Naive B cell (primary cell): ENCODE measurements at regions not wholly inside any gene's neighbourhood (a gene's known extent, or its start where the extent isn't known, plus 50 kb on each side); places are given as distances from the start of the nearest gene placed in this dataset.
A peak's percentile ranks its signal among the peaks of the same experiment; 100 is the strongest.

Experiments
- ATAC-seq, 2 donors: fragments of 150-1000 bp; cut with Tn5 transposase; 2 replicates each; pipeline ENCODE4 v1.10.0; 2021; ENCODE audit warnings: low read depth in 2 of 2, mild to moderate bottlenecking in 2 of 2, moderate library complexity in 2 of 2
- DNase-seq: peaks from one replicate; pipeline ENCODE4 v3.0.0; 2022
- H3K27ac Mint-ChIP-seq, 6 donors: one replicate each; pipeline ENCODE4 v1.8.0; 2020 to 2022; ENCODE audit warnings: mild to moderate bottlenecking in 6 of 6, mixed read lengths in 6 of 6, moderate library complexity in 5 of 6, inconsistent platforms in 2 of 6
- H3K27me3 Mint-ChIP-seq, 3 donors: one replicate each; pipeline ENCODE4 v1.8.0; 2021 to 2022; ENCODE audit warnings: mixed read lengths in 3 of 3, mild to moderate bottlenecking in 1 of 3
- H3K36me3 Mint-ChIP-seq, 2 donors: one replicate each; pipeline ENCODE4 v1.8.0; 2020 to 2022; ENCODE audit warnings: mixed read lengths in 2 of 2, inconsistent platforms in 1 of 2, mild to moderate bottlenecking in 1 of 2
- H3K4me1 Mint-ChIP-seq, 3 donors: one replicate each; pipeline ENCODE4 v1.8.0; 2020 to 2022; ENCODE audit warnings: mixed read lengths in 3 of 3, inconsistent platforms in 1 of 3, mild to moderate bottlenecking in 1 of 3, moderate library complexity in 1 of 3
- H3K4me3 Mint-ChIP-seq, 8 donors: one replicate each; pipeline ENCODE4 v1.8.0; 2020 to 2022; ENCODE audit warnings: mild to moderate bottlenecking in 8 of 8, mixed read lengths in 8 of 8, moderate library complexity in 8 of 8, inconsistent platforms in 2 of 8
- H3K9me3 Mint-ChIP-seq, 7 donors: one replicate each; pipeline ENCODE4 v1.8.0; 2020 to 2022; ENCODE audit warnings: mixed read lengths in 7 of 7, mild to moderate bottlenecking in 5 of 7, inconsistent platforms in 2 of 7, moderate library complexity in 1 of 7

DNA sequence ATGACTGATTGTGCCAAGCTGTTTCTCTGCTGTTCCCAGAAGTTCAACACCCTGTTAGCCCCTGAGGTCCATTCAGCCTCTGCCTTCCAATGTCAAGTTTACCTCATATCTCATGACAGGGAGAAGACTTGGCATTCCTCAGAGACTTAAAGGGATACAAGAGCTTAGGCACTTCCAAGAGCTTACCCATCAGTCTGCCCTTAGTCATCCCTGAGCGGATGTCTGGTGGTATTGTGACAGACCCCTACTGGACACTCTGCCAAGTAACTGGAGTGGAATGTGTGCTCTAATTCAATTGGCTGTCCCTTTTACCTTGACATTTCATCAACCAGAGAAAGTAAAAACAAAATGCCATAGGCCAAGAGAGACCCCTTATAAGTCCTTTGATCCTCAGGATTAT lies 151.5 kb downstream of the AASDHPPT start:
- no peaks in the 10 kb centered on the region for H3K36me3 Mint-ChIP-seq
- H3K9me3 Mint-ChIP-seq = peaks cover 8 to 36% (median 15%) of the 10 kb centered on the region in 7 donors
- no peak overlapping the region for H3K27ac Mint-ChIP-seq
- DNase-seq (no peak), ATAC-seq (no peak)
- H3K4me1 Mint-ChIP-seq = no peaks in the 10 kb centered on the region
- H3K27me3 Mint-ChIP-seq = no peaks in the 10 kb centered on the region
- H3K4me3 Mint-ChIP-seq = no peak overlapping the region

DNA sequence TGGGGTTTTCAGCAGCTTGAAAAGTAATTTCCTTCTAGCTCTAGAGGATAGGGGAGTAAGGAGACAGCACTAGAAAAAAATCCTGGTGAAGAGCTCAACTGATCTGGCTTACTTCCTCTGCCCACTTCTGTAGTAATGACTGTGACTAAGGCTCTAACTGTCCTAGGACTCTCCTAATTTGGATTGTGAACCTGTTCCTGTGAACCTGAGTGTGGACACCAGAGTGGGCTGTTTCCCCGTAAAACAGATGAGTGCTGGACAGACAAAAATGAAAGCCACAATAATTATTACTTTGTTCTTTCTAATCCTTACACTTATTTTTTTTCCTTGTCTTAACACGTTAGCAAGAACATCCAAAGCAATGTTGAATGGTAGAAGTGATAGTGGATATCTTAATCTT lies 154.1 kb downstream of the AASDHPPT start:
- Mint-ChIP-seq H3K9me3 (peaks cover 4 to 23% (median 14%) of the 10 kb centered on the region in 7 donors), H3K4me3 (no peak overlapping the region), H3K27ac (no peak overlapping the region), H3K36me3 (no peaks in the 10 kb centered on the region), H3K4me1 (no peaks in the 10 kb centered on the region), H3K27me3 (no peaks in the 10 kb centered on the region)
- DNase-seq = no peak
- ATAC-seq = no peak

DNA sequence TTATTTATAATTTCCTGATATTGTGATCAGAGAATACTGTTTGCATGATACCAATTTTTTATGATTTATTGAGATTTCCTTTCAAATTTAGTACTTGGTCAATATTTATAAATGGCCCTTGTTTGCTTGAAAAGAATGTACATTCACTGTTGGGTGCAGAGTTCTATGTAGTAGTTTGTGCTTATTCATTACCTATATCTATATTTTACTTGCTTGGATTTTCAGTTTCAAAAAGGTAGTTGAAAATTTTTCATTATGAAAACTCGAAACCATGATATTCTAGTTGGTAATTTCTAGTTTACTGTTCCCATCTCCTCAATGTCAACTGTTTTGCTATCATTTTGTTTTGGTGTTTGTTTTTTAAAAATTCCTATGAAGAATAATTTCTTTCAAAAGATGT lies 155.7 kb downstream of the AASDHPPT start:
- H3K27me3 Mint-ChIP-seq = no peaks in the 10 kb centered on the region
- no peaks in the 10 kb centered on the region for H3K4me1 Mint-ChIP-seq
- DNase-seq = no peak
- no peak overlapping the region for H3K27ac Mint-ChIP-seq
- peaks cover 7 to 23% (median 14%) of the 10 kb centered on the region in 7 donors for H3K9me3 Mint-ChIP-seq
- no peak for ATAC-seq
- H3K36me3 Mint-ChIP-seq = no peaks in the 10 kb centered on the region
- H3K4me3 Mint-ChIP-seq = no peak overlapping the region

DNA sequence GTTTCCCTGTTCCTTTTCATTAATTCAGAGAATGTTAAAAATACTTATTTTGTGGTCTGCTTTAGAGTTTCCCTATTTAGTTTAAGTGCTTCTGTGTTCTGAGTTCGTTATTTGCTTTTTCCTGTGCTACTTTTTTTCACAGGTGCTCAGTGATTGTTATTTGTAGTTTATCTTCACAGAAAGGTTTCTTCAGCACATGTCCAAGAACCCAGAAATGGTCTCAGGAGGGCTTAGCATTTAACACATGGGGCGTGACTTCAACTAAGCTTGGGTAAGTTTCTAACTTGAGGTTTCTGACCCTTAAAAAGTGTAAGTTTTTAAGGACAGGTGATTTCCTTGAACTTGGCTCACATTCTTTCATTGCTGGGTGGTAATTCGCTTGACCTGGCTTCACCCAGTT lies 157.3 kb downstream of the AASDHPPT start:
- Mint-ChIP-seq H3K9me3 (peaks cover 4 to 21% (median 9%) of the 10 kb centered on the region in 7 donors), H3K27ac (no peak overlapping the region), H3K4me3 (no peak overlapping the region), H3K36me3 (no peaks in the 10 kb centered on the region), H3K27me3 (no peaks in the 10 kb centered on the region), H3K4me1 (no peaks in the 10 kb centered on the region)
- ATAC-seq (no peak), DNase-seq (no peak)

DNA sequence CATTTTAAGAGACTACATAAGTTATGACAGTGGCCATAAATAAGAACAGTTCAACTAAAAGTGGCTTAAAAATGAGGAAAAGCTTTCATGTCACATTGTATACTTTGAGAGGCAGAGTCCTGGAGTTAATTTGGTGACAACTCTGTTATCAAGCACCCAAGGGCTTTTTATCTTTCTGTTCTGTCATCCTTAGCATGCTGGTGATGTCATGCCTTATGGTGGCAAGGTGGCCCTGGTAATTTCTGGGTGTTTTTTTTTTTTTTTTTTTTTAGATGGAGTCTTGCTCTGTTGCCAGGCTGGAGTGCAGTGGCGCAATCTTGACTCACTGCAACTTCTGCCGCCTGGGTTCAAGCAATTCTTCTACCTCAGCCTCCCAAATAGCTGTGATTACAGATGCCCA lies 158.8 kb downstream of the AASDHPPT start:
- no peaks in the 10 kb centered on the region for H3K27me3 Mint-ChIP-seq
- no peaks in the 10 kb centered on the region for H3K4me1 Mint-ChIP-seq
- peaks cover 0 to 10% (median 2%) of the 10 kb centered on the region in 7 donors for H3K9me3 Mint-ChIP-seq
- no peak for DNase-seq
- no peak overlapping the region for H3K27ac Mint-ChIP-seq
- no peak for ATAC-seq
- H3K4me3 Mint-ChIP-seq = no peak overlapping the region
- H3K36me3 Mint-ChIP-seq = no peaks in the 10 kb centered on the region

DNA sequence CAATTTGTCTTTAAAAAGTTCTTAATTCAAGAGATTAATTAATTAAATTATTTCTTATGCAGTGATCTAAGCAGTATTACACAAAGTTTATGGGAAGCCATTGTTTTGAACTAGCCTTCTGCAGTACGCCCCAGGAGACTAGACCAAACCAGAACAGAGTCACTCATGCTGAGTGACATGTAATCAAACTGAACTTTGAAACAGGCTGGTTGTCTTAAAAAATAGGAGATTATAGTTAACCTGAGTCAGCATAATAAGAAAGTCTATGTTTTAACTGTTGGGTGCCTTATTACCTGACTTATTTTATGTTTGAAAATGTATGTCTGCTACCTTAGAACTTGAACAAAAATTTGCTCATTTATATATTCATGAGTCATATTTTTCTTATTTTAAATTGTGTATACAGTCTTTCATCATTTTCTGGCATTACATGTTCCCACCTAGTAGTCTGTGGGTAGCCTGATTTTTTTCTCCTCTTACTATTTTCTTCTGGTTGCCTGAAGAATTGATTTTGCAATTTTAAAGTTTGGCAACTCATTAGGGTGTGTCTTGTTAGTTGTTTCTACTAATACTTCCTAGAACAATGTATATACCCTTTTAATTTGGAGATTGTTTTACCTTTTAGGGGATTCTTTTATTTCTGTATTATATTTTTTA lies 161.4 kb downstream of the AASDHPPT start:
- Mint-ChIP-seq H3K27me3 (no peaks in the 10 kb centered on the region), H3K36me3 (no peaks in the 10 kb centered on the region), H3K4me3 (no peak overlapping the region), H3K27ac (no peak overlapping the region), H3K4me1 (no peaks in the 10 kb centered on the region), H3K9me3 (peaks cover 0 to 6% (median 2%) of the 10 kb centered on the region in 7 donors)
- ATAC-seq (no peak), DNase-seq (no peak)

DNA sequence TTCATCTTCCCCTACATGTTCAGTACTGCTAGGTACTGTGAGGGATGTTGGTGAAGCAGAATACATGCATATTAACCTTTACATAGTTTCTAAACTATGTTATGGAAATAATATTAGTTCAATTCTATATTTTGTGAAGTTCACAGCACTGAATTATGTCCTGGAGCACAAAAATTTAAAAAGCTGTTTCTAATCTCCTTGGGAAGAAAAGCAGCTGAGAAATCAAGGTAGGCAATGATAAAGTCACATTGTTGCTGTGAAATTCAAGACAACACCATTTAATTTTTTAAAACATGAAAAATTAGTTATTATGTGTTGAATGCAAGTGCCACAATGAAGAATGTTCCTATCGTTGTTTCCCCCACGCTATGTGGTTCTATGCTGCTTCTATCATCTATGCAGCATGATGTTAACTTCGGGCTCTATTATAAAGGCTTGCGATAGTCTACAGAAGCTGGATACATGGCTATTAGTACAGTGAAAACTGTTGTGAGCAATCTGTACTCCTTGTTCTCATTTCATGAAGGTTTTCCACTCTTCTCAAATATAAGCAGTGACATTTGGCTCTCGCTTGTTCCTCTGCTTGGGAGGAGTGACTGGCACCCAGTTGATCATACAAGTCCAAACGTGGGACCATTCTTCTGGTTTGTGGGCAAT lies 164.3 kb downstream of the AASDHPPT start:
- no peak for DNase-seq
- no peak for ATAC-seq
- H3K4me1 Mint-ChIP-seq = no peaks in the 10 kb centered on the region
- H3K4me3 Mint-ChIP-seq = no peak overlapping the region
- no peak overlapping the region for H3K27ac Mint-ChIP-seq
- peaks cover 0 to 8% of the 10 kb centered on the region in 2 donors for H3K36me3 Mint-ChIP-seq
- H3K9me3 Mint-ChIP-seq = peaks cover 8 to 25% (median 11%) of the 10 kb centered on the region in 7 donors
- no peaks in the 10 kb centered on the region for H3K27me3 Mint-ChIP-seq

DNA sequence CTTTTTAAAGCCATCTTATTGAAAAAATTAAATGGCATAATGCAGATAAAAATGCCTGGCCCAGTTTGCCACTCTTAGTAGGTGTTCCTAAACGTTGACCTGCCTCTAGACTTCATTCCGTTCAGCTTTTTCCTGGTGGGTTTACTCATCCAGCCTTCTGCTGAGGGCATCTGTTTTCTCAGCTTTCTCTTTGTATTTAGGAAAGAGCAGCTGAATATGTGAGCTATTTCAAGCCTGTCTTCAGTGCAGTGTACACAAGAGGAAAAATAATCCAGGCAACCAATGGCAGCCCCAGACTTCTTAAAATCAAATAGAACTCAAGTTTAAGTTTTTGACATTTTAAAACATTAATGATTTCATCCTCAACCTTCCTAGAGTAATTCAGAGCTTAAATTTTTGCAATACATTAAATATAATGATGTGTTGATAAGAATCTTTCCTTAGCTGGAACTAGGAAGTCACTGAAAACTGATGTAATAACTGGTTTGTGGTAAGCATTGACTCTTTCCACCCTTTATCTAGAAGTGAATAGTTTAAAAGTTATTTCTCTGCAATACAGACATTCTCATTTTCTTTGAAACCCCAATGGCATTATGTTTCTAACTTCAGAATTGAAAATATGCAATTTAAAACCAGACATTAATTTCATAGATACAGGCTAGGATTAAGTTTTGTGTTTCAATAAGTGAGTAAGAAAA lies 165.4 kb downstream of the AASDHPPT start:
- H3K36me3 Mint-ChIP-seq = peaks cover 0 to 8% of the 10 kb centered on the region in 2 donors
- H3K4me3 Mint-ChIP-seq = no peak overlapping the region
- H3K27me3 Mint-ChIP-seq = no peaks in the 10 kb centered on the region
- ATAC-seq (no peak), DNase-seq (no peak)
- no peak overlapping the region for H3K27ac Mint-ChIP-seq
- no peaks in the 10 kb centered on the region for H3K4me1 Mint-ChIP-seq
- peaks cover 8 to 29% (median 18%) of the 10 kb centered on the region in 7 donors for H3K9me3 Mint-ChIP-seq

DNA sequence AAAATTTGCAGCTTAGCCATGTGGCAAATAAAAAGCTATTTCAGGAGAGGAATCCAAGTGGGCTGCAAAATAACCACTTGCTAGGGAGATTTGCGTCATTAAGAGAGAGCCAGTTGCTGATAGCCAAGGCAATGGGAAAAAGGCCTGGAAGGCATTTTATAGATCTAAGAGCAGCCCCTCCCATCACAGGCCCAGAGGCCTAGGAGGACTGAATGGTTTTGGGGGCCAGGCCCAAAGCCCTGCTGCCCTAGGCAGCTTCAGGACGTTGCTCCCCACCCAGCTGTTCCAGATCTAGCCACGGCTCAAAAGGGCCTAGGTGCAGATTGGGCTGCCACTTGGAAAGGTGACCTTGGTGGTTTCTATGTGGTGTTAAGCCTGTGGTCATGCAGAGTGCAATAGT lies 169.0 kb downstream of the AASDHPPT start:
- DNase-seq = no peak
- peaks cover 0 to 8% of the 10 kb centered on the region in 2 donors for H3K36me3 Mint-ChIP-seq

DNA sequence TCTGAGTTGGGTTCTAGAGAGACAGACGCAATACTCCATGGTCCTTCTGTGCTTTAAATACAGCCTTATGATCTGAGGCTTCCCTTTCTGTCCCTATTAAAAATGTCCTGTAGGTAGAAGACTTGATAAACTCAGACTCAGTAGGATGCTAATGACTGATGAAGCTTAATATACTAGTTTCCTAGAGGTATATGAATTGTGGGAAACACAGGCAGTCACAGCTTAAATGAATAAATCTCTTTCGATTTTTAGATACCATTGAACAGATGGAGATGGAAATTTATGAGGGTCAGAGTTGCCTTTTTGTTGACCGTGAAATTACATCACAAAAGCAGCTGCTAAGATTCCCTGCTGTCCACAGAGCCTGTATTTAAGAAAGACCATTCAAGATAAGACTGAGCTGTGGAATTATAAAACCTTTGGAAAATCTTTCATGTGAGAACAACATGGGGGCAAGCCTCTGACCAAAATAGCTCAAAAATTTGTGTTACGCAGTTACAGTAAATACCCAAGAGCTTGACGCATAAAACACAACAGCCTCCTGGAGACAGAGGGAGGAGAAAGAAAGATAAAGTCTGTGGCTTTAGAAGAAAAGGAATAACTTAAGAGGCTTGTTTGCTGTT lies 172.3 kb downstream of the AASDHPPT start:
- ATAC-seq (no peak), DNase-seq (no peak)
- H3K4me1 Mint-ChIP-seq = no peaks in the 10 kb centered on the region
- peaks cover 9 to 32% (median 15%) of the 10 kb centered on the region in 7 donors for H3K9me3 Mint-ChIP-seq
- H3K27ac Mint-ChIP-seq = no peak overlapping the region
- H3K36me3 Mint-ChIP-seq = peaks cover 0 to 8% of the 10 kb centered on the region in 2 donors
- H3K4me3 Mint-ChIP-seq = no peak overlapping the region
- H3K27me3 Mint-ChIP-seq = no peaks in the 10 kb centered on the region

More for the DNA sequence above, 169.0 kb downstream of the AASDHPPT start:
- H3K4me3 Mint-ChIP-seq = no peak overlapping the region
- H3K27ac Mint-ChIP-seq = no peak overlapping the region
- ATAC-seq = no peak
- H3K9me3 Mint-ChIP-seq = peaks cover 12 to 35% (median 18%) of the 10 kb centered on the region in 7 donors
- no peaks in the 10 kb centered on the region for H3K4me1 Mint-ChIP-seq
- H3K27me3 Mint-ChIP-seq = no peaks in the 10 kb centered on the region

DNA sequence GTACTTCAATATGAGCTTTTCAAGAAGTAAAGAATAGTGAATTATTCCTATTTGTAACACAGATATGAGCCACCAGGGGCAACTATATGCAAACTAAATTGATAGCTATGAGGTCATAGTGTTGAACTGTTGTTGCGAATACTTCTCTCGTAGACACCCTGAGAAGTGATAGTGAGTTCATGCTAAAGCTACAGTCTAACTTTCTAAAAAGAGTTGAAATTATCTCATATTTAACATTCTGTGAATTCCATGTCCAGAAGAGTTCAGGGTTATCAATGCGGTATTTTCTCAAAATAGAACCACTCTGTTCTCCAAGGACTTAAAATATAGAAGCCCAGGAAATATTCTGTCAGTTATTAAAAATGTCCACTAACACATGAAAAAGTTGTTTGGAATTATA lies 185.4 kb downstream of the AASDHPPT start:
- H3K4me1 Mint-ChIP-seq = no peaks in the 10 kb centered on the region
- no peak for DNase-seq
- H3K9me3 Mint-ChIP-seq = peaks cover 0 to 15% (median 8%) of the 10 kb centered on the region in 7 donors
- ATAC-seq = no peak
- H3K36me3 Mint-ChIP-seq = peaks cover 0 to 7% of the 10 kb centered on the region in 2 donors
- no peak overlapping the region for H3K4me3 Mint-ChIP-seq
- H3K27me3 Mint-ChIP-seq = no peaks in the 10 kb centered on the region
- H3K27ac Mint-ChIP-seq = no peak overlapping the region

DNA sequence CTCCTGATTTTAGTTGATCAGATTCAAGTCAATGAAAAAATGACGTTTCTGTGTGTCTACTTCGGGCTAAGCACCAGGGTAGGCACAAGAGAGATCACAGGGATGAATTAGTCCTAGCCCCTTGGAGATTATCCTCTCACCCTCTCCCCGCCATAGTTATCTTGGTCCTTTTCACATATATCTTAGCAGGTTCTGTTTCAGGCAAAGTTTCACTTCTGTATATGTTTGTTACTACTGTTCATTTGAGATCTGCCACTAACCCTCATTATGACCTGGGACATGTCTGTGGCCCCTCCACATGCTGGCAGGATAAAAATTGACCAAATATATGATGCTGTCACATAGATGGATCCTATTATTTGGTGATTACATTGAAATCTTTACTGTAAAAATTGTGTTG lies 186.1 kb downstream of the AASDHPPT start:
- Mint-ChIP-seq H3K4me3 (no peak overlapping the region), H3K27me3 (no peaks in the 10 kb centered on the region), H3K27ac (no peak overlapping the region), H3K36me3 (peaks cover 0 to 7% of the 10 kb centered on the region in 2 donors), H3K4me1 (no peaks in the 10 kb centered on the region), H3K9me3 (peaks cover 5 to 19% (median 8%) of the 10 kb centered on the region in 7 donors)
- DNase-seq (no peak), ATAC-seq (no peak)

DNA sequence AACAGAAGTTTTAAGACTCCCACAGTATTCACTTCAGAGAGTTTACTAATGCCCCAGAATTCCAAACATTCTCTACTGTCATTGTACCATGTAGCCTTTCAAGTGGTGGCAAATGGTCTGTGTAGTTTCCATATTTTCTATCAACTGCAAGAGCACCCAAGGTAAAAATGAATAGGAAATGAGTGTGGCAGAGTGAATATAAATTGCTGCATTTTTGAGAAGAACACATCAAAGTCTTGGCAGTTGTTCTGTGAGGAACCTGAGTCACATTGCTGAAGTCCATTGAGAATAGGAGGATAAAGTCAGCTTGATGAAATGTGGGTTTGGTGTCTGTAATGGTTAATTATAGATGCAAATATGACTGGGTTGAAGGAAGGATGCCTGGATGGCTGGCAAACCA lies 193.6 kb downstream of the AASDHPPT start:
- DNase-seq (no peak), ATAC-seq (no peak)
- Mint-ChIP-seq H3K4me1 (no peaks in the 10 kb centered on the region), H3K27me3 (no peaks in the 10 kb centered on the region), H3K9me3 (peaks cover 6 to 26% (median 13%) of the 10 kb centered on the region in 7 donors), H3K36me3 (peaks cover 0 to 4% of the 10 kb centered on the region in 2 donors), H3K27ac (peak overlapping the region in 1 of 6 donors; percentile 35), H3K4me3 (no peak overlapping the region)
